Brain microvascular endothelial cell (primary cell): ENCODE measurements at regions not wholly inside any gene's neighbourhood (a gene's known extent, or its start where the extent isn't known, plus 50 kb on each side); places are given as distances from the start of the nearest gene placed in this dataset.
A peak's percentile ranks its signal among the peaks of the same experiment; 100 is the strongest.

ENCODE experiments used
- DNase-seq: peaks from one replicate; pipeline ENCODE4 v3.0.0-alpha.2; 2020
- H3K27ac ChIP-seq: fragments of 250-450 bp; sonication (Bioruptor Pico); 2 replicates; pipeline ENCODE4 v1.5.1; 2020; ENCODE audit warnings: mild to moderate bottlenecking, moderate library complexity
- H3K27me3 ChIP-seq: fragments of 250-450 bp; sonication (Bioruptor Pico); replicated peaks from 2 replicates; pipeline ENCODE4 v1.5.1; 2020; ENCODE audit warnings: mild to moderate bottlenecking
- H3K36me3 ChIP-seq: fragments of 250-450 bp; sonication (Bioruptor Pico); replicated peaks from 2 replicates; pipeline ENCODE4 v1.5.1; 2020; ENCODE audit warnings: mild to moderate bottlenecking
- H3K4me3 ChIP-seq: 2 replicates; pipeline ENCODE4 v1.5.1; 2011; ENCODE audit warnings: low read depth, mild to moderate bottlenecking, control low read depth, low read length, moderate library complexity
- CTCF ChIP-seq: IDR thresholded peaks from 2 replicates; pipeline ENCODE4 v1.5.1; 2011; ENCODE audit warnings: low read depth, mild to moderate bottlenecking, moderate library complexity, low read length, control low read depth, inconsistent platforms; ENCODE audit errors: missing control alignments
- in situ Hi-C: cut with HindIII; loops from 2 replicates; pipeline ENCODE4 v1.10.0; 2017; ENCODE audit warnings: low sequenced_read_pairs, low pct_ligation_motif_present

- H3K4me3 ChIP-seq, result no peak overlapping the region
- no peak for TF ChIP-seq CTCF
- in situ Hi-C loops, result no loop called here
- no peak for DNase-seq
- no peaks in the 10 kb centered on the region for H3K27me3 ChIP-seq
- H3K36me3 ChIP-seq, result no peaks in the 10 kb centered on the region
- no peak overlapping the region for H3K27ac ChIP-seq
Measured at GRCh38 chr13:89694451-89694850, 1653.0 kb upstream of the MIR17HG start.

- Histone ChIP-seq H3K36me3 (no peaks in the 10 kb centered on the region), H3K4me3 (no peak overlapping the region), H3K27me3 (no peaks in the 10 kb centered on the region), H3K27ac (no peak overlapping the region)
- in situ Hi-C loops, result no loop called here
- peak; percentile 76 for TF ChIP-seq CTCF
- peak; percentile 5 for DNase-seq
Measured at GRCh38 chr13:89695343-89696257, 1651.9 kb upstream of the MIR17HG start.

- no peak for TF ChIP-seq CTCF
- Histone ChIP-seq H3K36me3 (no peaks in the 10 kb centered on the region), H3K27me3 (no peaks in the 10 kb centered on the region), H3K27ac (no peak overlapping the region), H3K4me3 (no peak overlapping the region)
- DNase-seq, result no peak
- in situ Hi-C loops, result no loop called here
Measured at GRCh38 chr13:89701913-89702312, 1645.6 kb upstream of the MIR17HG start.

- H3K36me3 ChIP-seq, result no peaks in the 10 kb centered on the region
- no peaks in the 10 kb centered on the region for H3K27me3 ChIP-seq
- H3K27ac ChIP-seq, result no peak overlapping the region
- no peak for TF ChIP-seq CTCF
- no peak overlapping the region for H3K4me3 ChIP-seq
- in situ Hi-C loops, result no loop called here
- DNase-seq, result no peak
Measured at GRCh38 chr13:89704040-89704439, 1643.4 kb upstream of the MIR17HG start.

GRCh38 chr13:89708013-89708412 is 1639.5 kb upstream of the MIR17HG start:
- no peak overlapping the region for H3K4me3 ChIP-seq
- H3K36me3 ChIP-seq, result no peaks in the 10 kb centered on the region
- in situ Hi-C loops, result no loop called here
- no peaks in the 10 kb centered on the region for H3K27me3 ChIP-seq
- H3K27ac ChIP-seq, result no peak overlapping the region
- TF ChIP-seq CTCF, result no peak
- no peak for DNase-seq
